RWPE1 (cell line): ENCODE measurements at regions not wholly inside any gene's neighbourhood (a gene's known extent, or its start where the extent isn't known, plus 50 kb on each side); places are given as distances from the start of the nearest gene placed in this dataset.
A peak's percentile ranks its signal among the peaks of the same experiment; 100 is the strongest.

Experiments used
- CTCF ChIA-PET: fragments of 350-600 bp; sonication (Branson Sonifier 250); formaldehyde crosslinking; extraction: SDS; loops from one replicate; lab custom pipeline; 2021; lab: Yijun Ruan, JAX
- POLR2A ChIA-PET: fragments of 400-600 bp; formaldehyde crosslinking; extraction: SDS; loops from one replicate; lab custom pipeline; 2020; ENCODE audit warnings: antibody characterized with exemption; ENCODE audit not compliant: low non-redundant PET; lab: Yijun Ruan, JAX
- DNase-seq: peaks from one replicate; pipeline ENCODE4 v3.0.0; 2012; ENCODE audit warnings: low spot score
- H3K27ac ChIP-seq: fragments of 450-650 bp; 2 replicates; pipeline ENCODE4 v1.5.1; 2017
- CTCF ChIP-seq: fragments of 450-650 bp; conservative IDR thresholded peaks from 2 replicates; pipeline ENCODE4 v1.5.1; 2017; ENCODE audit warnings: low read depth, mild to moderate bottlenecking

DNA sequence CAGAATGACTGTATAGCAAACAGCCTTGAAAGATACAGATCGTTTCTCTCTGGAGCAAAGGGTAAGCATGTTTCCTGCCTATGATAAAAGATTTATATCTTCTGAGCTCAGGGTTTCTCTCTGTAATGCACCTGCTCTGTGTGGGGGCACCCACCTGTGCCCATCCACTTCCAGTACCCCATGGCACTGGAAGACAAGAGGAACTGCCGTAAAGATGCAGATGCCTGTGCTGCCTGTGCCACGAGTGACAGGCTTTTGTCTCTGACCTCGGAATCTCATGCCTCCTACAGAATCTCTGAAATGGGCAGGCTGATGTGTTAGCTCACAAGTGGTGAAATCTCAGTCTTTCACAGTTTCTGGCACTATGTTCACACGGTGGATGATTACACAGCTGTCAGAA, 50.3 kb upstream of the ATP11A start:
- no peak overlapping the region for H3K27ac ChIP-seq
- CTCF ChIA-PET = interaction anchor here (1.4 kb wide), 1 partner anchor 235 kb away, joined by 5 read pairs; no protein-coding TSS in a partner anchor
- no peak for TF ChIP-seq CTCF
- no peak for DNase-seq
- POLR2A ChIA-PET = no interaction called here

DNA sequence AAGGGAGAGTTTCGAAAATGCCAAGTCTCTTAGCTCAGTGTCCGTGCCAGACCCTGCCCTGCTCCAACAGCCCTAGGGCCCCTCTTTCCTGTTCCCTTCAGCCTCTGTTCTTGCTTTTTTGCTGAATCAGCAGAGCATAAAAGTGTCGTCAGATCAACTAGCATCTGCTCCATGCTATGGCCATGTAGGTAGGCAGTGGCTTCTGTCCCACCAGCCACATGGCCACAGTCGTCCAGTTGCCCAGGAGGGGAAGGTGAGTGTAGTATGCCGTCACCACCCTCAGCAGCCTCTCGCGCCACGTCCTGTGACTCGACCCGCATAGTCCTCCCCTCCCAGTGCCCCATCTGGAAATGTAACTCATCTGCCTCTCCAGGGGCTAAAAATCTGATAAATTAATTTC, 50.9 kb upstream of the ATP11A start:
- CTCF ChIA-PET = interaction anchor here (1.4 kb wide), 1 partner anchor 235 kb away, joined by 5 read pairs; no protein-coding TSS in a partner anchor

GRCh38 chr13:112638157-112638750, 50.3 kb upstream of the TUBGCP3 start:
- peak; percentile 53 for DNase-seq
- CTCF ChIA-PET = interaction anchor here (0.7 to 1.4 kb wide), 2 partner anchors 173 to 236 kb away, joined by 3 to 5 read pairs; no protein-coding TSS in a partner anchor
- no peak overlapping the region for H3K27ac ChIP-seq
- TF ChIP-seq CTCF = no peak
- POLR2A ChIA-PET = no interaction called here

More for the DNA sequence above, 50.9 kb upstream of the ATP11A start:
- no peak for DNase-seq
- POLR2A ChIA-PET = no interaction called here
- H3K27ac ChIP-seq = no peak overlapping the region
- TF ChIP-seq CTCF = no peak
